T47D (cell line): ENCODE measurements at regions not wholly inside any gene's neighbourhood (a gene's known extent, or its start where the extent isn't known, plus 50 kb on each side); places are given as distances from the start of the nearest gene placed in this dataset.
A peak's percentile ranks its signal among the peaks of the same experiment; 100 is the strongest.
"Not testable (repeated sequence)": the region's sequence is repeated elsewhere in the genome, so short reads cannot be mapped to it uniquely, and the experiment has no call there.

Experiments
- DNase-seq, 2 experiments: peaks; one replicate each; pipeline versions ENCODE4 v3.0.0 to v3.0.0-alpha.2; 2011 to 2012; ENCODE audit warnings: low read depth in 1 of 2, low spot score in 1 of 2
- JUND ChIP-seq: IDR thresholded peaks from 2 replicates; pipeline ENCODE4 v1.6.1; 2012; ENCODE audit warnings: low read depth
- in situ Hi-C: cut with HindIII; loops from 2 replicates; pipeline ENCODE4 v1.10.0; 2016; ENCODE audit warnings: low sequenced_read_pairs, low pct_unique_long_range_greater_than_20kb

GRCh38 chr11:119567688-119568582 is 145.0 kb upstream of the THY1 start:
- in situ Hi-C loops, result no loop called here
- DNase-seq, result no peak
- TF ChIP-seq JUND, result no peak

GRCh38 chr11:119566319-119566718 is 143.3 kb upstream of the THY1 start:
- no peak for DNase-seq
- in situ Hi-C loops, result no loop called here
- no peak for TF ChIP-seq JUND

- in situ Hi-C loops, DNase-seq: not testable (repeated sequence)
These were observed 142.7 kb upstream of the THY1 start for GRCh38 chr11:119565693-119566092.

- no peak for DNase-seq
- in situ Hi-C loops, result no loop called here
- no peak for TF ChIP-seq JUND
These were observed 138.0 kb upstream of the THY1 start for GRCh38 chr11:119560961-119561360.

GRCh38 chr11:119560291-119560690 is 137.3 kb upstream of the THY1 start:
- TF ChIP-seq JUND, result no peak
- in situ Hi-C loops, result no loop called here
- DNase-seq, result no peak

GRCh38 chr11:119552106-119552485 is 129.1 kb upstream of the THY1 start:
- no peak for DNase-seq
- in situ Hi-C loops, result no loop called here
- TF ChIP-seq JUND, result no peak

- TF ChIP-seq JUND, result no peak
- no peak for DNase-seq
- in situ Hi-C loops, result no loop called here
These were observed 128.6 kb upstream of the THY1 start for GRCh38 chr11:119551420-119552105.

- in situ Hi-C loops, result no loop called here
- TF ChIP-seq JUND, result no peak
- DNase-seq, result peak in 1 of 2 experiments; percentile 35
These were observed 127.2 kb upstream of the THY1 start for GRCh38 chr11:119550053-119550752.

- TF ChIP-seq JUND, result no peak
- in situ Hi-C loops, result no loop called here
- no peak for DNase-seq
These were observed 124.5 kb upstream of the THY1 start for GRCh38 chr11:119547511-119547910.

- in situ Hi-C loops, result no loop called here
- no peak for TF ChIP-seq JUND
- DNase-seq, result no peak
These were observed 123.3 kb upstream of the THY1 start for GRCh38 chr11:119545978-119546915.

GRCh38 chr11:119540370-119541125 is 117.6 kb upstream of the THY1 start:
- DNase-seq, result no peak
- TF ChIP-seq JUND, result no peak
- in situ Hi-C loops, result no loop called here
